Heart right ventricle (tissue), 16 donors: ENCODE measurements at regions not wholly inside any gene's neighbourhood (a gene's known extent, or its start where the extent isn't known, plus 50 kb on each side); places are given as distances from the start of the nearest gene placed in this dataset.
A peak's percentile ranks its signal among the peaks of the same experiment; 100 is the strongest.

ENCODE experiments used
- ATAC-seq, 8 donors: fragments of 200-7000 bp; cut with Tn5 transposase; one replicate each; pipeline ENCODE4 v1.9.1; 2020; ENCODE audit warnings: mild to moderate bottlenecking in 8 of 8, moderate library complexity in 8 of 8, moderate number of reproducible peaks in 1 of 8
- DNase-seq, 2 donors: peaks; one replicate each; pipeline ENCODE4 v3.0.0-alpha.2; 2020
- H3K27ac ChIP-seq, 10 donors: fragments of 200-600 bp; sonication (generic) in 2 of 10; one replicate each; pipeline versions ENCODE4 v1.5.0 to v1.8.0; 2020 to 2022; ENCODE audit warnings: mild to moderate bottlenecking in 3 of 10
- H3K27me3 ChIP-seq, 7 donors: fragments of 200-600 bp; one replicate each; pipeline ENCODE4 v1.8.0; 2021 to 2022; ENCODE audit warnings: mild to moderate bottlenecking in 2 of 7
- H3K36me3 ChIP-seq, 9 donors: fragments of 200-600 bp; sonication (generic) in 1 of 9; one replicate each; pipeline versions ENCODE4 v1.5.0 to v1.8.0; 2020 to 2022; ENCODE audit warnings: mild to moderate bottlenecking in 2 of 9
- H3K4me1 ChIP-seq, 9 donors: fragments of 200-600 bp; sonication (generic) in 1 of 9; one replicate each; pipeline versions ENCODE4 v1.5.0 to v1.8.0; 2020 to 2022; ENCODE audit warnings: mild to moderate bottlenecking in 4 of 9
- H3K4me3 ChIP-seq, 10 donors: fragments of 200-600 bp; sonication (generic) in 2 of 10; one replicate each; pipeline versions ENCODE4 v1.5.0 to v1.8.0; 2020 to 2022; ENCODE audit warnings: mild to moderate bottlenecking in 7 of 10, moderate library complexity in 2 of 10
- H3K9me3 ChIP-seq, 11 donors: fragments of 200-600 bp in 10 of 11; sonication (generic) in 2 of 11; one replicate each; pipeline versions ENCODE4 v1.5.0 to v1.8.0; 2013 to 2022; ENCODE audit warnings: mild to moderate bottlenecking in 2 of 11, control low read depth in 1 of 11, moderate library complexity in 1 of 11
- CTCF ChIP-seq, 9 donors: fragments of 200-600 bp; sonication (generic) in 2 of 9; IDR thresholded peaks; one replicate each; pipeline versions ENCODE4 v1.5.0 to v1.8.0; 2021 to 2022; ENCODE audit warnings: antibody characterized with exemption in 9 of 9, mild to moderate bottlenecking in 5 of 9, moderate library complexity in 1 of 9
- WGBS, 2 donors: extraction: QIAGEN DNeasy Blood & Tissue Kit; methylation state at CpG; one replicate each; pipeline ENCODE4 v1.1.7; 2013; ENCODE audit warnings: inconsistent platforms in 1 of 2; 5-methylcytosine and 5-hydroxymethylcytosine counted together
- intact Hi-C, 10 donors: fragments of 100-400 bp; cut with DNase I; formaldehyde crosslinking; loops; one replicate each; pipeline versions ENCODE4 v1.11.1 to v1.14.2; 2022
- donor health status: Arrhythmogenic right ventricular cardiomyopathy.
- donor health status: ischemic (EF 13 %, LVEDD 7.1; RV severe dilation, severe dysfunction).
- donor health status: healthy with polysubstance abuse.
- donor health status: DM: no; HTN: yes; CAD: no.
- donor health status: DM: no; HTN: no; CAD: no.
- donor health status: ischemic (EF 25% LVEDD 6.9; RV normal size, moderate dysfunction).
- donor health status: ischemic (EF 25% LVEDD 5.7; RV mildly dilated, moderate dysfunction).
- donor health status: healthy.
- donor health status: DM: yes; HTN: yes; CAD: no.
- donor health status: Ischemic cardiomyopathy.
- donor health status: ischemic (EF 35%, LVEDD 5.7; RV mildly dilated, moderate dysfunction).
- donor health status: nonischemic (EF 11% LVEDD 7.7; RV severe dilation, severe dysfunction).
- donor health status: DM: yes; HTN: yes; CAD: no.
- donor health status: PGD.
- donor health status: ischemic (EF 29% LVEDD 5.4; RV normal size, mild dysfunction).
- donor health status: nonischemic (EF 23%, LVEDD 6.1; RV moderate dilation, normal function).

GRCh38 chr15:66876731-66877476 lies 174.9 kb downstream of the SMAD6 start:
- 84 to 93% methylated on average over 20 of the region's 20 CpGs for WGBS, 2 donors

DNA sequence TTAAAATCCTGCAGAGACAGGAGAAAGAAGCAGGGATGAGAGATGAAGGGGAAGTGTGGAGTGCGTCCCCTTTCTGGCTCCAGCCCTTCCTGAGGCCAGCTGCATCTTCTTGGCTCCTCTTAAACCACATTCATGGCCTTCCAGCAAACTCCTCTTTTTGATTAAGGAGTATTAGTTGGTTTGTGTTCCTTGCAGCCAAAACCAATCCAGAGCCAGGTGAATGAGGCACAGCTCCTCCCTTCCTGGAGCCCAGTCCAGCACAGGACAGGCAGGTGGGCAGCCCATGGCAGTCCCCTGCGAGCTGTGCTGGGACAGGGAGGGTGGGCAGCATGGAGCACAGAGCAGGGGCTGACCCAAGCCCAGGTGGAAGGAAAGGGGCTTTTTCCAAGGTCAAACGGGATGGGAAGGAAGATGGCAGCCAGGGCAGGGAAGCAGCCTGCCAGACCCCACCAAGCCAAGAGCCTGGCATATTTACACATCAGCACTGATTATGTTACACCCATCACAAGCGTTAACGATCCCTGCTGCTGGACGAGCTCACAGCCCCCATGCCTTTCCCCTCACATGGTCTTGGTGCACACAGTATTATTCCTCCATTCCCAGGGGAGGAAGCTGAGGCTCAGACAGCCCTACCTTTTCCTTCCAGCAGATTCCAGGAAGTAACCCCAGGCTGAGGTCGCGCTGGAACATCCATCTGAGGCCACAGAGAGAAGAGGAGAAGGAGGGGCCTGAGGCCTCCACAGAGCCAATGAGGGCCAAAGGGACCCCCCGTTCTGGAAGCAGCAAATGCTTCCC lies 175.6 kb downstream of the SMAD6 start:
- DNase-seq: peak; percentile 52 to 80
- Histone ChIP-seq H3K36me3 (no peaks in the 10 kb centered on the region), H3K4me3 (no peak overlapping the region), H3K4me1 (peaks cover 15 to 68% (median 54%) of the 10 kb centered on the region in 9 donors), H3K27me3 (no peaks in the 10 kb centered on the region), H3K27ac (peak overlapping the region; percentile 49 to 91 (median 79)), H3K9me3 (no peaks in the 10 kb centered on the region)
- ATAC-seq: peak; percentile 45 to 86 (median 80)
- intact Hi-C loops: no loop called here
- whole genome bisulfite sequencing, 2 donors: 30 to 32% methylated on average over 8 to 9 of the region's 9 CpGs
- no peak for TF ChIP-seq CTCF (IDR thresholded peaks at IDR 0.05)

More at GRCh38 chr15:66876731-66877476, 174.9 kb downstream of the SMAD6 start:
- Histone ChIP-seq H3K4me1 (peaks cover 9 to 60% (median 47%) of the 10 kb centered on the region in 9 donors), H3K27me3 (no peaks in the 10 kb centered on the region), H3K36me3 (no peaks in the 10 kb centered on the region), H3K9me3 (no peaks in the 10 kb centered on the region), H3K4me3 (no peak overlapping the region), H3K27ac (peak overlapping the region in 8 of 10 donors; percentile 65 to 91 (median 82))
- TF ChIP-seq CTCF (IDR thresholded peaks at IDR 0.05): no peak
- intact Hi-C loops: no loop called here
- DNase-seq: no peak
- ATAC-seq: no peak

DNA sequence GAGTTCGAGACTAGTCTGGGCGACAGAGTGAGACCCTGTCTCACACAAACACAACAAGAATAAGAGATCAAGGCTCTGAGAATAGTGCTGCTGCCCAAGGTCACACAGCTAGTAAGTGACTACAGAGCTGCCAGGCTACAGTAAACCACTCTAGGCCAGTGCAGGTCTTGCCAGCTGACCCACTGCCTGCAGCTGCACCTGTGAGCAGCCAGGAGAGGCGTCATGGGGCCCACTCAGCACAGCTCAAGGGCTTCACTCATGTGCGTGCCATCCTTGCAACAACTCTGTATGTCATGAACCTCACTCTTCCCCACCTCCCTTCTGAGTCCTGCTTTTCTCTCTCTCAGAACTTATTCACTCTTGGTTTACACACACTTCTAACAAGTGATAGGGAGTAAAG lies 176.7 kb downstream of the SMAD6 start:
- Histone ChIP-seq H3K27me3 (no peaks in the 10 kb centered on the region), H3K4me3 (no peak overlapping the region), H3K4me1 (peaks cover 16 to 78% (median 64%) of the 10 kb centered on the region in 9 donors), H3K27ac (peak overlapping the region in 8 of 10 donors; percentile 63 to 91 (median 79)), H3K36me3 (no peaks in the 10 kb centered on the region), H3K9me3 (no peaks in the 10 kb centered on the region)
- peak in 1 of 2 donors; percentile 43 for DNase-seq
- WGBS, 2 donors: 62 to 77% methylated on average over 4 of the region's 4 CpGs
- TF ChIP-seq CTCF (IDR thresholded peaks at IDR 0.05): no peak
- intact Hi-C loops: no loop called here
- ATAC-seq: peak in 2 of 8 donors; percentile 14 to 18

GRCh38 chr15:66879531-66880368 lies 177.7 kb downstream of the SMAD6 start:
- ATAC-seq (no peak), DNase-seq (no peak)
- intact Hi-C loops: loop anchor here in 1 of 10 donors (5.0 kb wide), 1 partner anchor 308 kb away; no protein-coding TSS in a partner anchor
- Histone ChIP-seq H3K4me3 (no peak overlapping the region), H3K9me3 (no peaks in the 10 kb centered on the region), H3K27ac (peak overlapping the region in 7 of 10 donors; percentile 9 to 91 (median 72)), H3K27me3 (no peaks in the 10 kb centered on the region), H3K36me3 (no peaks in the 10 kb centered on the region), H3K4me1 (peaks cover 24 to 88% (median 73%) of the 10 kb centered on the region in 9 donors)
- no peak for TF ChIP-seq CTCF (IDR thresholded peaks at IDR 0.05)
- 82 to 89% methylated on average over 8 of the region's 8 CpGs for WGBS, 2 donors
